NB4 (cell line): ENCODE measurements at regions not wholly inside any gene's neighbourhood (a gene's known extent, or its start where the extent isn't known, plus 50 kb on each side); places are given as distances from the start of the nearest gene placed in this dataset.

ENCODE experiments used
- DNase-seq: peaks from one replicate; pipeline ENCODE4 v3.0.0; 2010; ENCODE audit warnings: low read depth
- H3K4me3 ChIP-seq: one replicate; pipeline ENCODE4 v1.5.1; 2011; ENCODE audit warnings: mild to moderate bottlenecking, low read depth, low read length, moderate library complexity
- MYC ChIP-seq: IDR thresholded peaks from 2 replicates; pipeline ENCODE4 v1.6.1; 2011; ENCODE audit warnings: low read depth, low read length
- POLR2A ChIP-seq: IDR thresholded peaks from 2 replicates; pipeline ENCODE4 v1.6.1; 2011; ENCODE audit warnings: mild to moderate bottlenecking; ENCODE audit not compliant: insufficient read length; ENCODE audit errors: extremely low read depth
- TF ChIP-seq, protein P1 (sequence below): IDR thresholded peaks from one replicate; pipeline ENCODE4 v1.5.1; 2012; ENCODE audit warnings: low read depth, low read length
- TF ChIP-seq, protein P2 (sequence below): IDR thresholded peaks from 2 replicates; pipeline ENCODE4 v1.6.1; 2011; ENCODE audit warnings: low read depth, low read length

DNA sequence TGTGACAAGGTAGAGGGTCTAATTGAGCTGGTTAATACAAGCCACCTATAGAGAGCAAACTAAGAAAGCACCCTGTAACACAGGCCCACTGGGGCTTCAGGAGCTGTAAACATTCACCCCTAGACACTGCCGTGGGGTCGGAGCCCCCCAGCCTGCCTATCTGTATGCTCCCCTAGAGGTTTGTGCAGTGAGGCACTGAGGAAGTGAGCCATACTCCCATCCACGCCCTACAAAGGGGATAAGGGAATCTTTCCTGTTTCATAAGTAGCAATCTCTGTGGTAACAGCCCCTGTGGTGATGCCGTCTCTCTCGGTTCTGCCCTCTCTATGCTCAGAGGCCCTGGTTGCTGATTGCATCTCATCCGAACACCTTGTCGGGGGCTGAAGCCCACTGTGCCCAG, 94.2 kb upstream of the GJB6 start:
- H3K4me3 ChIP-seq, result no peak overlapping the region
- TF ChIP-seq, protein P1, sequence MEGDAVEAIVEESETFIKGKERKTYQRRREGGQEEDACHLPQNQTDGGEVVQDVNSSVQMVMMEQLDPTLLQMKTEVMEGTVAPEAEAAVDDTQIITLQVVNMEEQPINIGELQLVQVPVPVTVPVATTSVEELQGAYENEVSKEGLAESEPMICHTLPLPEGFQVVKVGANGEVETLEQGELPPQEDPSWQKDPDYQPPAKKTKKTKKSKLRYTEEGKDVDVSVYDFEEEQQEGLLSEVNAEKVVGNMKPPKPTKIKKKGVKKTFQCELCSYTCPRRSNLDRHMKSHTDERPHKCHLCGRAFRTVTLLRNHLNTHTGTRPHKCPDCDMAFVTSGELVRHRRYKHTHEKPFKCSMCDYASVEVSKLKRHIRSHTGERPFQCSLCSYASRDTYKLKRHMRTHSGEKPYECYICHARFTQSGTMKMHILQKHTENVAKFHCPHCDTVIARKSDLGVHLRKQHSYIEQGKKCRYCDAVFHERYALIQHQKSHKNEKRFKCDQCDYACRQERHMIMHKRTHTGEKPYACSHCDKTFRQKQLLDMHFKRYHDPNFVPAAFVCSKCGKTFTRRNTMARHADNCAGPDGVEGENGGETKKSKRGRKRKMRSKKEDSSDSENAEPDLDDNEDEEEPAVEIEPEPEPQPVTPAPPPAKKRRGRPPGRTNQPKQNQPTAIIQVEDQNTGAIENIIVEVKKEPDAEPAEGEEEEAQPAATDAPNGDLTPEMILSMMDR, result no peak
- TF ChIP-seq, protein P2, sequence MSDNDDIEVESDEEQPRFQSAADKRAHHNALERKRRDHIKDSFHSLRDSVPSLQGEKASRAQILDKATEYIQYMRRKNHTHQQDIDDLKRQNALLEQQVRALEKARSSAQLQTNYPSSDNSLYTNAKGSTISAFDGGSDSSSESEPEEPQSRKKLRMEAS, result no peak
- no peak for TF ChIP-seq POLR2A
- TF ChIP-seq MYC, result no peak
- no peak for DNase-seq

DNA sequence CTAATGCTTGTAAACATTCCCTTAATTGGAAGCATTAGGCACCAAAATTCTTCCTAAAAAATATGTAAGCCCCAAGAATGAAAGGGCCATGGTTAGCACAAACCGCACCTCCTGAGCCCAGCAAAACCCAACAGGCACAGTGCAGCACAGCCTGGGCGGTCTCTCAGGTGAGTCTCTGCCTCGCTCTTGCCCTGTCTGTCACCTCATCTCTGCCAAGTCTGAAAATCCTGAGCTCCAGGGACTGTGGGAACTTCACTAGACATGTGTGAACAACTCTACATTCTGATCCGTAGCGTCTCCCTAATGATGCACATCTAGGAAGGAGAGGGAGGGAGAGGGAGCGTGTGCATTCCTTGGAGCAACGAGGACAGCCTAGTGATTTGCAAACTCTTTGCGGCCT, 88.8 kb upstream of the GJB6 start:
- DNase-seq, result no peak
- H3K4me3 ChIP-seq, result no peak overlapping the region
- TF ChIP-seq, protein P1, result no peak
- TF ChIP-seq, protein P2, result no peak
- no peak for TF ChIP-seq POLR2A
- no peak for TF ChIP-seq MYC

DNA sequence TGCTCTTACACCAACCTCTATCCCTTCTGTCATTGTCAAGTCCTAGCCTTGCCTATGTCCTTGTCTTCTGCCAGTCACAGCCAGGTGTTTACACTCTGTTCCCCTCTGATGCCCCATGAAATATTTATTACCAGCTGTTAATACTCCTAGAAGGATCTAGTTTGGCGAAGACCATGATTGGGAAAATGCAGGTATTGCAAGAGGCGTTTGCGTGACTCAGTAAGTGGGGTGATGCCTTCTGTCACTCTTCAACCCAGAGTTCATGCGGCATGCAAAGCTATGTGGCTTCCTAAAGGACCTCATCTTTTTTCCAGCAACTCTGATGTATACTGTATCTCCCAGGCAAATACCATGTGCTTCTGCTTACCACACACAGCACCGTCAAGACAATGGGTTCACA, 81.8 kb upstream of the GJB6 start:
- TF ChIP-seq, protein P1, result no peak
- TF ChIP-seq MYC, result no peak
- no peak for TF ChIP-seq POLR2A
- TF ChIP-seq, protein P2, result no peak
- H3K4me3 ChIP-seq, result no peak overlapping the region
- DNase-seq, result no peak

DNA sequence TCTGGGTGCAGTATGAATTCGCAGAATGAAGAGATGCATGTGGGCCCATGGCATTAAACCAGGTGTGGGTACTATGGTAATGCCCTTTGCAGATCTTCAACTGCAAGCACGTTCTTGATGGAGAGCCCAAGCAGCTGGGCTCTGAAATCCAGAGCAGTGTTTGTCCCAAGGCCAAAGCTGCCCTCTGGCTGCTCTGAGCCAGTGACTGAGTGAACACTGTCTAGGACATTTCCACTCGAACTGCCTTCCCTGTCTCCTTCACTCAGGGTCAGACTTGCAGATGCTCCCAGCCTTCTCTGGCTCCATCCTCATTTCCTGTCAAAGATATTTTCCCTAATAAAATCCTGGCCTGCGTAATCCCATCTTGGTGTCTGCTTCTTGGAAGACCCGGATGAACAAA, 80.2 kb upstream of the GJB6 start:
- TF ChIP-seq, protein P1, result no peak
- TF ChIP-seq MYC (no peak), POLR2A (no peak)
- TF ChIP-seq, protein P2, result no peak
- DNase-seq, result no peak
- H3K4me3 ChIP-seq, result no peak overlapping the region

DNA sequence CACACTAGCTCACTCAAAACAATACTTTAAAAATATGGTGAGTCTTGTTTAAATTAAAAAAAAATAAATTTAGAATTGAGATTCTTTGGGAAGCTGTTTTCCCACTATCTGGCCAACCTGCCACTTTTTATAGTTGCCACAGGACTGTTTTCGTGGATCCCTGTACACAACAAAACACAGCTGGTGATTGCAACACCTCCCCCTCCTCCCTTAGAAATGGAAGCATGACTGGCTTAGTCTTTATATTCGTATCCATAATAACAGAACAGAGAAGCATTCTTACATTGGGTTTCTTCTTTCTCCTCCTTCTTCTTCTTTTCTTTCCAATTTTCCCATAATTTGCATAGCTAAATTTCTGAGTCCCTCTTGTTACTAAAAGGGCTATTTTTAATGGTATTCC, 79.5 kb upstream of the GJB6 start:
- TF ChIP-seq MYC (no peak), POLR2A (no peak)
- TF ChIP-seq, protein P2, result no peak; the same call in 1 of the 2 replicates
- TF ChIP-seq, protein P1, result no peak
- peak; percentile 49 for DNase-seq

DNA sequence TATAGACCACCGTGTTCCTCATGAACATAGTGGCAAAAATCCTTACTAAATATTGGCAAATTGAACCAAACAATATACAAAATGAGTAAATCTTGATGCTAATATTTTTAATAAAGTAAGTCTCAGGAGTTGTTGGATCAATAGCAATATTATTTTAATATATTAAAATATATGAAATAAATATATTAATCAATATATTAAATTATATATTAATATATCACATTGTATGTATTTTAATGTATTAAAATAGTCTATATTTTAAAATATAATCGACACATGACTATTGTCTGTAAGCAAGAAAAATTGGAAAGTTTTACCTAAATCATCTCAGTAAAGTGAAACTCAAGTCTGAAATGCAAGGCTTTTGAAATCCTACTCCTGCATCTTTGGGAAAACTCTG, 78.9 kb upstream of the GJB6 start:
- H3K4me3 ChIP-seq, result no peak overlapping the region
- DNase-seq, result no peak
- TF ChIP-seq POLR2A, result no peak
- no peak for TF ChIP-seq MYC
- TF ChIP-seq, protein P2, result no peak
- TF ChIP-seq, protein P1, result no peak

More for the DNA sequence above, 79.5 kb upstream of the GJB6 start:
- no peak overlapping the region for H3K4me3 ChIP-seq
